Heart right ventricle (tissue), 16 donors: ENCODE measurements at regions not wholly inside any gene's neighbourhood (a gene's known extent, or its start where the extent isn't known, plus 50 kb on each side); places are given as distances from the start of the nearest gene placed in this dataset.

Source experiments
- ATAC-seq, 8 donors: fragments of 200-7000 bp; cut with Tn5 transposase; one replicate each; pipeline ENCODE4 v1.9.1; 2020; ENCODE audit warnings: mild to moderate bottlenecking in 8 of 8, moderate library complexity in 8 of 8, moderate number of reproducible peaks in 1 of 8
- DNase-seq, 2 donors: peaks; one replicate each; pipeline ENCODE4 v3.0.0-alpha.2; 2020
- H3K27ac ChIP-seq, 10 donors: fragments of 200-600 bp; sonication (generic) in 2 of 10; one replicate each; pipeline versions ENCODE4 v1.5.0 to v1.8.0; 2020 to 2022; ENCODE audit warnings: mild to moderate bottlenecking in 3 of 10
- H3K27me3 ChIP-seq, 7 donors: fragments of 200-600 bp; one replicate each; pipeline ENCODE4 v1.8.0; 2021 to 2022; ENCODE audit warnings: mild to moderate bottlenecking in 2 of 7
- H3K36me3 ChIP-seq, 9 donors: fragments of 200-600 bp; sonication (generic) in 1 of 9; one replicate each; pipeline versions ENCODE4 v1.5.0 to v1.8.0; 2020 to 2022; ENCODE audit warnings: mild to moderate bottlenecking in 2 of 9
- H3K4me1 ChIP-seq, 9 donors: fragments of 200-600 bp; sonication (generic) in 1 of 9; one replicate each; pipeline versions ENCODE4 v1.5.0 to v1.8.0; 2020 to 2022; ENCODE audit warnings: mild to moderate bottlenecking in 4 of 9
- H3K4me3 ChIP-seq, 10 donors: fragments of 200-600 bp; sonication (generic) in 2 of 10; one replicate each; pipeline versions ENCODE4 v1.5.0 to v1.8.0; 2020 to 2022; ENCODE audit warnings: mild to moderate bottlenecking in 7 of 10, moderate library complexity in 2 of 10
- H3K9me3 ChIP-seq, 11 donors: fragments of 200-600 bp in 10 of 11; sonication (generic) in 2 of 11; one replicate each; pipeline versions ENCODE4 v1.5.0 to v1.8.0; 2013 to 2022; ENCODE audit warnings: mild to moderate bottlenecking in 2 of 11, control low read depth in 1 of 11, moderate library complexity in 1 of 11
- WGBS, 2 donors: extraction: QIAGEN DNeasy Blood & Tissue Kit; methylation state at CpG; one replicate each; pipeline ENCODE4 v1.1.7; 2013; ENCODE audit warnings: inconsistent platforms in 1 of 2; 5-methylcytosine and 5-hydroxymethylcytosine counted together
- intact Hi-C, 10 donors: fragments of 100-400 bp; cut with DNase I; formaldehyde crosslinking; loops; one replicate each; pipeline versions ENCODE4 v1.11.1 to v1.14.2; 2022
- TF ChIP-seq, protein P1 (sequence below), 9 donors: fragments of 200-600 bp; sonication (generic) in 2 of 9; IDR thresholded peaks; one replicate each; pipeline versions ENCODE4 v1.5.0 to v1.8.0; 2021 to 2022; ENCODE audit warnings: antibody characterized with exemption in 9 of 9, mild to moderate bottlenecking in 5 of 9, moderate library complexity in 1 of 9
- donor health status: Arrhythmogenic right ventricular cardiomyopathy.
- donor health status: ischemic (EF 13 %, LVEDD 7.1; RV severe dilation, severe dysfunction).
- donor health status: healthy with polysubstance abuse.
- donor health status: DM: no; HTN: yes; CAD: no.
- donor health status: DM: no; HTN: no; CAD: no.
- donor health status: ischemic (EF 25% LVEDD 6.9; RV normal size, moderate dysfunction).
- donor health status: ischemic (EF 25% LVEDD 5.7; RV mildly dilated, moderate dysfunction).
- donor health status: healthy.
- donor health status: DM: yes; HTN: yes; CAD: no.
- donor health status: Ischemic cardiomyopathy.
- donor health status: ischemic (EF 35%, LVEDD 5.7; RV mildly dilated, moderate dysfunction).
- donor health status: nonischemic (EF 11% LVEDD 7.7; RV severe dilation, severe dysfunction).
- donor health status: DM: yes; HTN: yes; CAD: no.
- donor health status: PGD.
- donor health status: ischemic (EF 29% LVEDD 5.4; RV normal size, mild dysfunction).
- donor health status: nonischemic (EF 23%, LVEDD 6.1; RV moderate dilation, normal function).

DNA sequence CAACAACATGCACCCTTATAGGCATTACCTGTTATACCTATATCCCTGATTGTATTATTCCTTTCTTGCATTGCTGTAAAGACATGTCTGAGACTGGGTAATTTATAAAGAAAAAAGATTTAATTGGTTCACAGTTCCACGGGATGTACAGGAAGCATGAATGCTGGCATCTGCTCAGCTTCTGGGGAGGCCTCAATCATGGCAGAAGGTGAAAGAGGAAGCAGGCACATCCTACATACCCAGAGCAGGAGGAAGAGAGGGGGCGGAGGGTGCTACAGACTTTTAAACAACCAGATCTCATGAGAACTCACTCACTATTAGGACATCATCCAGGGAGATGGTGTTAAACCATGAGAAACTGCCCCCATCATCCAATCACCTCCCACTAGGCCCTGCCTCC is 191.7 kb upstream of the SPHKAP start:
- no peak for ATAC-seq

GRCh38 chr2:228372212-228372611 is 190.7 kb upstream of the SPHKAP start:
- no peak for ATAC-seq
- peaks cover 0 to 4% (median 0%) of the 10 kb centered on the region in 9 donors for H3K4me1 ChIP-seq
- no peak for DNase-seq
- no peak overlapping the region for H3K4me3 ChIP-seq
- H3K36me3 ChIP-seq, result no peaks in the 10 kb centered on the region
- intact Hi-C loops, result no loop called here
- 78 to 81% methylated on average over 2 of the region's 2 CpGs for WGBS, 2 donors
- TF ChIP-seq, protein P1, sequence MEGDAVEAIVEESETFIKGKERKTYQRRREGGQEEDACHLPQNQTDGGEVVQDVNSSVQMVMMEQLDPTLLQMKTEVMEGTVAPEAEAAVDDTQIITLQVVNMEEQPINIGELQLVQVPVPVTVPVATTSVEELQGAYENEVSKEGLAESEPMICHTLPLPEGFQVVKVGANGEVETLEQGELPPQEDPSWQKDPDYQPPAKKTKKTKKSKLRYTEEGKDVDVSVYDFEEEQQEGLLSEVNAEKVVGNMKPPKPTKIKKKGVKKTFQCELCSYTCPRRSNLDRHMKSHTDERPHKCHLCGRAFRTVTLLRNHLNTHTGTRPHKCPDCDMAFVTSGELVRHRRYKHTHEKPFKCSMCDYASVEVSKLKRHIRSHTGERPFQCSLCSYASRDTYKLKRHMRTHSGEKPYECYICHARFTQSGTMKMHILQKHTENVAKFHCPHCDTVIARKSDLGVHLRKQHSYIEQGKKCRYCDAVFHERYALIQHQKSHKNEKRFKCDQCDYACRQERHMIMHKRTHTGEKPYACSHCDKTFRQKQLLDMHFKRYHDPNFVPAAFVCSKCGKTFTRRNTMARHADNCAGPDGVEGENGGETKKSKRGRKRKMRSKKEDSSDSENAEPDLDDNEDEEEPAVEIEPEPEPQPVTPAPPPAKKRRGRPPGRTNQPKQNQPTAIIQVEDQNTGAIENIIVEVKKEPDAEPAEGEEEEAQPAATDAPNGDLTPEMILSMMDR (IDR thresholded peaks at IDR 0.05), result no peak
- no peaks in the 10 kb centered on the region for H3K27me3 ChIP-seq
- no peak overlapping the region for H3K27ac ChIP-seq
- peaks cover 0 to 4% (median 0%) of the 10 kb centered on the region in 11 donors for H3K9me3 ChIP-seq

More for the DNA sequence above, 191.7 kb upstream of the SPHKAP start:
- Histone ChIP-seq H3K27ac (no peak overlapping the region), H3K36me3 (no peaks in the 10 kb centered on the region), H3K4me3 (no peak overlapping the region), H3K27me3 (no peaks in the 10 kb centered on the region), H3K9me3 (peaks cover 0 to 4% (median 0%) of the 10 kb centered on the region in 11 donors), H3K4me1 (peaks cover 0 to 13% (median 0%) of the 10 kb centered on the region in 9 donors)
- TF ChIP-seq, protein P1 (IDR thresholded peaks at IDR 0.05), result no peak
- intact Hi-C loops, result no loop called here
- WGBS, 2 donors, result 75 to 76% methylated on average over 2 of the region's 2 CpGs
- no peak for DNase-seq

- no peaks in the 10 kb centered on the region for H3K36me3 ChIP-seq
- TF ChIP-seq, protein P1 (IDR thresholded peaks at IDR 0.05), result no peak
- no peaks in the 10 kb centered on the region for H3K4me1 ChIP-seq
- DNase-seq (no peak), ATAC-seq (no peak)
- H3K4me3 ChIP-seq, result no peak overlapping the region
- H3K27me3 ChIP-seq, result no peaks in the 10 kb centered on the region
- H3K27ac ChIP-seq, result no peak overlapping the region
- H3K9me3 ChIP-seq, result peaks cover 0 to 4% (median 0%) of the 10 kb centered on the region in 11 donors
- intact Hi-C loops, result no loop called here
- 90% methylated on average over 5 of the region's 5 CpGs for WGBS, 2 donors
Measured at GRCh38 chr2:228369400-228370031, 188.0 kb upstream of the SPHKAP start.

GRCh38 chr2:228367356-228367755 is 185.9 kb upstream of the SPHKAP start:
- H3K4me1 ChIP-seq, result no peaks in the 10 kb centered on the region
- ATAC-seq (no peak), DNase-seq (no peak)
- no peak overlapping the region for H3K27ac ChIP-seq
- no peaks in the 10 kb centered on the region for H3K27me3 ChIP-seq
- H3K36me3 ChIP-seq, result no peaks in the 10 kb centered on the region
- TF ChIP-seq, protein P1 (IDR thresholded peaks at IDR 0.05), result no peak
- WGBS, 2 donors, result 89 to 92% methylated on average over 2 of the region's 2 CpGs
- intact Hi-C loops, result no loop called here
- no peak overlapping the region for H3K4me3 ChIP-seq
- H3K9me3 ChIP-seq, result peaks cover 0 to 4% (median 0%) of the 10 kb centered on the region in 11 donors
